GM12873 (cell line): ENCODE measurements at regions not wholly inside any gene's neighbourhood (a gene's known extent, or its start where the extent isn't known, plus 50 kb on each side); places are given as distances from the start of the nearest gene placed in this dataset.

Source experiments
- TF ChIP-seq, protein P1 (sequence below): IDR thresholded peaks from 2 replicates; pipeline ENCODE4 v1.5.1; 2012; ENCODE audit warnings: low read depth, mild to moderate bottlenecking, moderate library complexity, low read length, control low read depth; ENCODE audit not compliant: insufficient read depth; ENCODE audit errors: missing control alignments

DNA sequence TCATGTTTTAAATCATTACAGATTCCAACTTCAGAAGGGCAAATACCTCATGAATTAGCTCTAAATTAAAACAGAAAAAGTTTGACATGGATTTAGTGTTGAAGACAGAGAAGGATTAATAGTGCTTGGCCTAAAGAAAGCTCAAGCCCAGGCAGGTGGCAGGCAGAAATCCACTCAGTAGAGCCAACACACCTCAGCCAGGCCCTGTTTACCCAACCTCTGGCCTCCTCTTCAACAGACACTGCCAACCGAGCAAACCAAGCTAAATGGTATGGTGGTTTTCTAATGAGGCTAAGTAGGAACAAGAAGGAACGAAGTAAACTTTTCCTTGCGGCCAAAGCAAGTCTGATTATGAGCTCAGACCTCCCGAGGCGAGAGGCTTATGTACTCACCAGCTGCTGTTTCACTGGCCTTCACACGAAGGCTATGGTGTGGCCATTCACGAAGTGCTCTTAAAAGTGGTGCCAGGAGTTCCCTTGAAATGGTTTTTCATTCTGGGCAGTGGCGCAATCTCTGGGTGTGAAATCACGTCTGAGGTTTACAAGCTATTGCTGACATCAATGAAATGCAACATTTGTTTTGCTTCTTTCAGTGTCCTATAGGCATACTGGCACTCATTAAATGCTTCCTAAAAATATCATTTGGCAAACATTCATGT lies 124.1 kb upstream of the LGR5 start:
- TF ChIP-seq, protein P1, sequence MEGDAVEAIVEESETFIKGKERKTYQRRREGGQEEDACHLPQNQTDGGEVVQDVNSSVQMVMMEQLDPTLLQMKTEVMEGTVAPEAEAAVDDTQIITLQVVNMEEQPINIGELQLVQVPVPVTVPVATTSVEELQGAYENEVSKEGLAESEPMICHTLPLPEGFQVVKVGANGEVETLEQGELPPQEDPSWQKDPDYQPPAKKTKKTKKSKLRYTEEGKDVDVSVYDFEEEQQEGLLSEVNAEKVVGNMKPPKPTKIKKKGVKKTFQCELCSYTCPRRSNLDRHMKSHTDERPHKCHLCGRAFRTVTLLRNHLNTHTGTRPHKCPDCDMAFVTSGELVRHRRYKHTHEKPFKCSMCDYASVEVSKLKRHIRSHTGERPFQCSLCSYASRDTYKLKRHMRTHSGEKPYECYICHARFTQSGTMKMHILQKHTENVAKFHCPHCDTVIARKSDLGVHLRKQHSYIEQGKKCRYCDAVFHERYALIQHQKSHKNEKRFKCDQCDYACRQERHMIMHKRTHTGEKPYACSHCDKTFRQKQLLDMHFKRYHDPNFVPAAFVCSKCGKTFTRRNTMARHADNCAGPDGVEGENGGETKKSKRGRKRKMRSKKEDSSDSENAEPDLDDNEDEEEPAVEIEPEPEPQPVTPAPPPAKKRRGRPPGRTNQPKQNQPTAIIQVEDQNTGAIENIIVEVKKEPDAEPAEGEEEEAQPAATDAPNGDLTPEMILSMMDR: no peak

GRCh38 chr12:71312768-71313403 lies 126.7 kb upstream of the LGR5 start:
- TF ChIP-seq, protein P1: no peak

GRCh38 chr12:71306808-71307207 lies 132.8 kb upstream of the LGR5 start:
- TF ChIP-seq, protein P1: no peak

DNA sequence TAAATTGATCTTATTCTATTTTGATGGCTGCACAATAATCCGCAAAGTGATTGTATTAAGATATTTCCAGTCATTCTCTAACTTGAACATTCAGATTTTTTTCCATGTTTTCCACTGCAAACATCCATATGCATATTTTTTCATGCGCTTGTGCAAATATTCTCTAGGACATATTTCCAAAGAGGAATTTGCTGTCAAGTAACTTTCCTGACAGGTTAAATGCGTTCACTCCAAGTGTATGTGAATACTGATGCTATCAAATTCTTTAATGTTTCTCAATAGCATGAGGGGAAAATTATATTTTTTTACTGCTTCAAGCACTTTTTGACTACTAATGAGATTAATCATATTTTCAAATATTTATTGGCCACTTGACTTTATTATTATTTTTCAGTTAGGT lies 135.3 kb upstream of the LGR5 start:
- TF ChIP-seq, protein P1: no peak

DNA sequence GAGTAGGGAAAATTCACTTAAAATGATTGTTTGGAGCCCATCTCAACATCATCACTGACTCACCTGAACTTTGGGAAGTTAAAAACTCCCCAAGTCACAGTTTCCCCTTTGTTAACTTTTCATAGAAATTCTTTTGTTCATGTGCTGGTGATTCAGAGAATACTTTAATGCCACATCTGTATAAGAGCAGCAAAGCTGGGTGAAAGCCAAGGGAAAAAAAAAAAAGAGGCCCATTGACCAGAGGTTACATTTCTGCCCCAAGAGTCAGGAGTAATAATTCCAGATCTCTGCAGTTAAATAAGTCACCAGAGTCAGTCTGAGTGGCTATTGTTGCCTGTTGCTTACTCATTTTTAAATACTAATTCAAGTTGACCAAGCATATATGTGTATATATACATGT lies 136.4 kb upstream of the LGR5 start:
- TF ChIP-seq, protein P1: no peak

DNA sequence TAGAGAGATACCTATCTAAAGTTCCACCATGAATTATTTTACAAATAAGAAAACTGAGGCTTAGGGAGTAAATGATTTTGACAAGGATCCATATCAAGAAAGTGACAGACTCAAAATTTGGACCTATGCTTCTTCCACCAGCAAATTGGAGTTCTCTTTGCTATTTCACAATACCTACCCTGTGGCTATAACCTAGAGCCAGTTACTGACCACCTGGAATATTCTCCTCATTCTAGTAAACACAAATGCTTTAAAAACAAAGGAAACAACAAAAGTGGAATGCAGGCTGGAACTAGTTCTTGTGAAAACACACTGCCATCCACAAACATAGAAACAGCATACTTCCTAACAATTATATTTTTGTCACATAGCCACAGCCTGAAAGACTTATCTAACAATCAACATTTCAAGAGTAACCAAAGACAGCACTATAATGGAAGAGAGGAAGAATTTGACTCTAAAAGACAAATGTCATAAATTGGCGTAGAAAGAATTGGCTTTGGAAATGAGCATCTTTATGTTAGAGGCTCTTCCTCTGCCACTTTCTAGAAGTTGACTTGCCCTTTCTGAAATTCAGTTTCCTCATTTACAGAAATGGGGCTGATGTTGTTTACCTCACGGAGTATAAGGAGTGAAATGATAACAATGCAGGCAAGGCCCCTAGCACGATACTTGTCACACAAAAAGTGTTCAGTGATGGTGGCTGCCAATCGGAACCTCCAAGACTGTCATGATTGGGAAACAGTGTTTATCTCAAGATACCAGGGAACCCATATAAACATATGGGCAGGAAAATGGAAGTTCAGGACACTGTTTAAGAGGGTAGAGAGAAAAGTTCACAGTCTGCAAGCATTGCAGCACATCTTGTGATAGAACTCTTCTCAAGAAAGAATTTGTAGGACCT lies 138.6 kb upstream of the LGR5 start:
- TF ChIP-seq, protein P1: no peak

DNA sequence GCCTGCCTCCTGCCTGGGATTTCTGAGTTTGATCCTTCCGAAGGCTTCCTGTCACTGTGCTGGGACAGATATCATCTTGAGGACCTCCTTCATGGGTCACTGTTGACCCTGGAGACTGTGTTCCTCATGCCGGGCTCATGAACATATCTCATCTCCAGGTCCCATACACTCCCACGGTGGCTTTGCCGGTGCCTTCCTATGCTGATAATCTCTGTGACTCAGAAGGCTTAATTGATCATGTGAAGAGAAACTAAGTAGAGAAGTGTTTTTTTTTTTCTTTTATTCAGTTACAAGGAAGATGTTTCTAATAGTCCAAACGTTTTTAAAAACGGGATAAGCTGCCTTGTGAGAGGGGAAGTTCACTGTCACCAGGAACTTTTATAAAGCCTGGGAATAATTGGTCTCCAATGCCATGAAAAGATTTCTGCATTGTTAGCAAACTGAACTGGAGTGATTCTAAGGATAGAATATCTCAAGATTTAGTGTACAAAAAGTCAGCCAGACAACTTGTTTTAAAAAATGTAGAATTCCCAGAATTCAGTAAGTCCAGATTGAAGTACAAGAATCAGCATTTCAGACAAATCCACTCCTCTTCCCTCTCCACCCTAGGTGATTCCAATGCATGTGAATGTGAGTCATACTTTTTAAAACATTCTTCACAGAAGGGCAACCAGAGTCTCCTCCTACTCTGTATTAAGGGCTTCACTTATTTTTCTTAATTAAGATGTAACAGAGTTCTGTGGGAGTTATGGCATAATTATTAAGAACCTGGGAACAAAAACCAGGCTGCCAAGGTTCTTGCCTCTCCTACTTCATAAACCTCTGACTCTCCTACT lies 139.8 kb upstream of the LGR5 start:
- TF ChIP-seq, protein P1: no peak
